Testis (tissue), 2 donors: ENCODE measurements at regions not wholly inside any gene's neighbourhood (a gene's known extent, or its start where the extent isn't known, plus 50 kb on each side); places are given as distances from the start of the nearest gene placed in this dataset.

ENCODE experiments used
- DNase-seq: peaks from one replicate; pipeline ENCODE4 v3.0.0-alpha.2; 2019
- H3K27ac ChIP-seq, 2 donors: fragments of 200-600 bp; sonication (generic); one replicate each; pipeline ENCODE4 v1.5.1; 2019
- H3K27me3 ChIP-seq: fragments of 200-600 bp; sonication (generic); one replicate; pipeline ENCODE4 v1.5.1; 2019
- H3K36me3 ChIP-seq: fragments of 200-600 bp; sonication (generic); one replicate; pipeline ENCODE4 v1.5.1; 2017; ENCODE audit warnings: low read depth; ENCODE audit errors: missing control alignments
- H3K4me1 ChIP-seq: fragments of 200-600 bp; sonication (generic); one replicate; pipeline ENCODE4 v1.5.1; 2019
- H3K4me3 ChIP-seq, 2 donors: fragments of 200-600 bp; sonication (generic); one replicate each; pipeline ENCODE4 v1.5.1; 2017 to 2019
- H3K9me3 ChIP-seq: fragments of 200-600 bp; sonication (generic); one replicate; pipeline ENCODE4 v1.5.1; 2017
- POLR2A ChIP-seq: fragments of 450-650 bp; IDR thresholded peaks from one replicate; pipeline ENCODE4 v1.6.1; 2017; ENCODE audit warnings: antibody characterized with exemption, mild to moderate bottlenecking, moderate library complexity
- WGBS, 2 donors: methylation state at CpG; one replicate each; pipeline ENCODE4 v1.1.5; 2018; 5-methylcytosine and 5-hydroxymethylcytosine counted together
- intact Hi-C: fragments of 100-400 bp; cut with DNase I; formaldehyde crosslinking; loops from one replicate; pipeline ENCODE4 v1.15.1; 2023; ENCODE audit warnings: low total_unique reads
- TF ChIP-seq, protein P1 (sequence below), 3 experiments: fragments of 450-650 bp in 2 of 3; fragments of 200-600 bp in 1 of 3; sonication (generic) in 1 of 3; IDR thresholded peaks; one replicate each; pipeline ENCODE4 v1.5.1; 2016 to 2019; ENCODE audit warnings: antibody characterized with exemption in 3 of 3, mild to moderate bottlenecking in 2 of 3, moderate library complexity in 1 of 3

DNA sequence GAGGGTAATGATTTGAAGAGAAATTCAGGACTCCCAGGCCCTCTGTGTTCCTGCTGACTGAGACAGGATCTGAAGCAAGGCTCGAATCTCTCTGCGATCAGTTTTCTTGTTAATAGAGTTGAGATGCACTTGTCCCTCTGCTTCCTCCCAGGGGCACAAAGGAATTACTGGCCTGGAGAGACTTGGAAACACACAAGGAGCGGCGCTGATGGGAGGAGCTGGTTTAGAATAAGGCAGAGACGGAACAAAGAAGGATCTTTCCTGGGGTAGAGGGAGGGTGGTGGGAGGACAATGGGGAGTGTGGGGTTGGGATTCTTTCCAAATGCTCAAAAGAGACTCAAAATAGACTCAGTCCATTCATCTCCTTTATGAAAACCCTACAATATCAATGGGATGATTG, 719.1 kb downstream of the UQCRFS1 start:
- 63 to 67% methylated on average over 5 of the region's 5 CpGs for WGBS, 2 donors
- intact Hi-C loops, result no loop called here
- no peak overlapping the region for H3K27ac ChIP-seq
- H3K4me1 ChIP-seq, result no peaks in the 10 kb centered on the region
- TF ChIP-seq POLR2A, result no peak
- TF ChIP-seq, protein P1, sequence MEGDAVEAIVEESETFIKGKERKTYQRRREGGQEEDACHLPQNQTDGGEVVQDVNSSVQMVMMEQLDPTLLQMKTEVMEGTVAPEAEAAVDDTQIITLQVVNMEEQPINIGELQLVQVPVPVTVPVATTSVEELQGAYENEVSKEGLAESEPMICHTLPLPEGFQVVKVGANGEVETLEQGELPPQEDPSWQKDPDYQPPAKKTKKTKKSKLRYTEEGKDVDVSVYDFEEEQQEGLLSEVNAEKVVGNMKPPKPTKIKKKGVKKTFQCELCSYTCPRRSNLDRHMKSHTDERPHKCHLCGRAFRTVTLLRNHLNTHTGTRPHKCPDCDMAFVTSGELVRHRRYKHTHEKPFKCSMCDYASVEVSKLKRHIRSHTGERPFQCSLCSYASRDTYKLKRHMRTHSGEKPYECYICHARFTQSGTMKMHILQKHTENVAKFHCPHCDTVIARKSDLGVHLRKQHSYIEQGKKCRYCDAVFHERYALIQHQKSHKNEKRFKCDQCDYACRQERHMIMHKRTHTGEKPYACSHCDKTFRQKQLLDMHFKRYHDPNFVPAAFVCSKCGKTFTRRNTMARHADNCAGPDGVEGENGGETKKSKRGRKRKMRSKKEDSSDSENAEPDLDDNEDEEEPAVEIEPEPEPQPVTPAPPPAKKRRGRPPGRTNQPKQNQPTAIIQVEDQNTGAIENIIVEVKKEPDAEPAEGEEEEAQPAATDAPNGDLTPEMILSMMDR (IDR thresholded peaks at IDR 0.05), result no peak
- DNase-seq, result no peak
- no peaks in the 10 kb centered on the region for H3K36me3 ChIP-seq
- H3K4me3 ChIP-seq, result no peak overlapping the region
- no peaks in the 10 kb centered on the region for H3K9me3 ChIP-seq
- no peaks in the 10 kb centered on the region for H3K27me3 ChIP-seq

- no peak for TF ChIP-seq POLR2A
- TF ChIP-seq, protein P1 (IDR thresholded peaks at IDR 0.05), result no peak
- H3K27ac ChIP-seq, result no peak overlapping the region
- H3K9me3 ChIP-seq, result no peaks in the 10 kb centered on the region
- H3K36me3 ChIP-seq, result no peaks in the 10 kb centered on the region
- WGBS, 2 donors, result 71 to 72% methylated on average over 8 of the region's 8 CpGs
- no peak for DNase-seq
- intact Hi-C loops, result no loop called here
- no peaks in the 10 kb centered on the region for H3K4me1 ChIP-seq
- no peaks in the 10 kb centered on the region for H3K27me3 ChIP-seq
- no peak overlapping the region for H3K4me3 ChIP-seq
These were observed 720.3 kb downstream of the UQCRFS1 start for GRCh38 chr19:28492621-28493020.

DNA sequence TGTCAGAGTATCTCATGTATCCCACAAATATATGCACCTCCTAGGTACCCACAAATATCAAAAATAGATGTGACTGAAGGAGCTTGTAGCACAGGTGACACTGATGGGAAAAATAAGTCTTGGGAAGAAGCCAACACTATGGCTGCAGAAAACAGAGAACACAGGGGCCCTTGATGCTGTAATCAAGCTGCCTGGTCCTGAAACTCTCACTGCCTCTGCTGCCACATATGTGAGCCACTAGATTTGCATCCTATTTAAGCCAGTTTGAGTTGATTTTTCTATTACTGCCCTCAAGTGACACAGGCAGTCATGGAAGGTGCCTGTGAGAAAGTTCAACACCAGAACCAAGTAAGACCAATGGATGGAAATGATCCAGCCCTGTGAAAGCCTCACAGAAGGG, 720.8 kb downstream of the UQCRFS1 start:
- no peak overlapping the region for H3K4me3 ChIP-seq
- H3K36me3 ChIP-seq, result no peaks in the 10 kb centered on the region
- intact Hi-C loops, result no loop called here
- TF ChIP-seq, protein P1 (IDR thresholded peaks at IDR 0.05), result no peak
- no peak for TF ChIP-seq POLR2A
- no peak for DNase-seq
- H3K27ac ChIP-seq, result no peak overlapping the region
- H3K27me3 ChIP-seq, result no peaks in the 10 kb centered on the region
- H3K4me1 ChIP-seq, result no peaks in the 10 kb centered on the region
- H3K9me3 ChIP-seq, result no peaks in the 10 kb centered on the region

DNA sequence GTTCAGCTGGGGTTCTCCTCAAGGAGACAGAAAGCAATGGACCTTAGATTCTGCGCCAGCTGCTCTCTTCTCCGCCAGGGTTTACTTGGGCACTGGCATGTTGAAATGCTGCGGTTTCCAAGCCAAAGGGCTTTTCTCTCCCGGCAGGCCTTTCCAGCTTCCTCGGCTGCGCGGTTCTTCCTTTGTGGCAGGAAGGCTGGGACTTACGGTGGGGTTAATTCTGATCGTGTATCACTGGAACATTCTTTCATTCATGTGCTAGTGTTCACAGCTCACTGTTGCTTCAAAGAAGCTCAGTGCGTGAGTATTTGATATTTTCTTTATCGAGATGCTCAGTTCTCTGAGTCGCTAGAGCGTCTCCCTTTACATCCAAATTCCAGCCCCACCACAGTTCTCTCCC, 723.2 kb downstream of the UQCRFS1 start:
- H3K9me3 ChIP-seq, result no peaks in the 10 kb centered on the region
- no peak for TF ChIP-seq POLR2A
- TF ChIP-seq, protein P1 (IDR thresholded peaks at IDR 0.05), result no peak
- no peaks in the 10 kb centered on the region for H3K36me3 ChIP-seq
- intact Hi-C loops, result no loop called here
- WGBS, 2 donors, result 78% methylated on average over 13 of the region's 13 CpGs
- DNase-seq, result no peak
- no peaks in the 10 kb centered on the region for H3K4me1 ChIP-seq
- no peak overlapping the region for H3K27ac ChIP-seq
- no peak overlapping the region for H3K4me3 ChIP-seq
- no peaks in the 10 kb centered on the region for H3K27me3 ChIP-seq

- DNase-seq, result no peak
- Histone ChIP-seq H3K27ac (no peak overlapping the region), H3K4me3 (no peak overlapping the region), H3K27me3 (no peaks in the 10 kb centered on the region), H3K36me3 (no peaks in the 10 kb centered on the region), H3K4me1 (no peaks in the 10 kb centered on the region), H3K9me3 (no peaks in the 10 kb centered on the region)
- TF ChIP-seq, protein P1 (IDR thresholded peaks at IDR 0.05), result no peak
- no peak for TF ChIP-seq POLR2A
- intact Hi-C loops, result no loop called here
- WGBS, 2 donors, result 86 to 90% methylated on average over 6 to 9 of the region's 9 CpGs
These were observed 723.8 kb downstream of the UQCRFS1 start for GRCh38 chr19:28489126-28489660.
